ENCODE measurements at regions not wholly inside any gene's neighbourhood (a gene's known extent, or its start where the extent isn't known, plus 50 kb on each side); places are given as distances from the start of the nearest gene placed in this dataset.

DNA sequence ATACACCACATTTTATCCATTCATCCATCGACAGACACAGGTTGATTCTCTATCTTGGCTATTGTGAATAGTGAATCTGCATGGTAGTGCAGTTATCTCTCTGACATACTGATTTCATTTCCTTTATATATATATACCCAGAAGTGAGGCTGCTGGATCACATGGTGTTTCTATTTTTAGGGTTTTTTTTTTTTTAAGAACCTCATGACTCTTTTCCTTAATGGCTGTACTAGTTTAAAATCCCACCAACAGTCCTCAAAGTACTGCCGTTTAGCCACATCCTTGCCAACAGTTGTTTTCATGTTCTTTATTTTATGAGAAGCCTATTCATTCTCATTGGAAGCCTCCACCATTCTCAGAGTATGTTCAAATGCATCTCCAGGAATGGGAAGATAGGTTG, 258.7 kb upstream of the SNX7 start:
- H3K27me3 ChIP-seq (ENCODE audit: control insufficient read depth, insufficient read depth, low read length): no peaks in the 10 kb centered on the region
- H3K27ac ChIP-seq (ENCODE audit: low read depth, low read length): no peak overlapping the region
- no peak overlapping the region for H3K9ac ChIP-seq (ENCODE audit: low read length)
- no peaks in the 10 kb centered on the region for H3K4me1 ChIP-seq (ENCODE audit: control insufficient read depth, insufficient read depth, low read length)
- no peaks in the 10 kb centered on the region for H3K9me3 ChIP-seq (ENCODE audit: control insufficient read depth, insufficient read depth, low read depth, low read length)
- no peaks in the 10 kb centered on the region for H3K36me3 ChIP-seq (ENCODE audit: control insufficient read depth, insufficient read depth, low read length)
- no peak overlapping the region for H3K4me3 ChIP-seq (ENCODE audit: low read depth, low read length)

DNA sequence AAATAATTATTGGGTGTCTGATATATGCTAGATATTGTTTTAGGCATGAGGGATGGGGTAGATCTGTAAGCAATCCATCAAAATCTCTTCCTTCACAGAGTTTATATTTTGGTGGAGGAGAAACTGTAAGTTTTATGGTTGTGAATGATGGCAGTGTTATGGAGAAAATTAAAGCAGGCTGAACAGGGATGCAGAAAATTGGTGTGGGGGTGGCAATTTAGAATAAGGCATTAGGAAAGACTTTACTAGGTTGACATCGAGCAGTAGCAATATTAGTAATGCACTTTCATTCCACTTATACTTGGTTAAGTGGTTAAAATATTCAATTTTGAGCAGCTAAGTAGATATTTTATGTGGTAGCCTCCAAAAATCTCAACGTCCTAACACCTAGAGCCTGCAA, 261.1 kb upstream of the SNX7 start:
- Histone ChIP-seq H3K36me3 (ENCODE audit: control insufficient read depth, insufficient read depth, low read length) (no peaks in the 10 kb centered on the region), H3K27me3 (ENCODE audit: control insufficient read depth, insufficient read depth, low read length) (no peaks in the 10 kb centered on the region), H3K9me3 (ENCODE audit: control insufficient read depth, insufficient read depth, low read depth, low read length) (no peaks in the 10 kb centered on the region), H3K4me1 (ENCODE audit: control insufficient read depth, insufficient read depth, low read length) (no peaks in the 10 kb centered on the region), H3K9ac (ENCODE audit: low read length) (no peak overlapping the region), H3K27ac (ENCODE audit: low read depth, low read length) (no peak overlapping the region), H3K4me3 (ENCODE audit: low read depth, low read length) (no peak overlapping the region)

DNA sequence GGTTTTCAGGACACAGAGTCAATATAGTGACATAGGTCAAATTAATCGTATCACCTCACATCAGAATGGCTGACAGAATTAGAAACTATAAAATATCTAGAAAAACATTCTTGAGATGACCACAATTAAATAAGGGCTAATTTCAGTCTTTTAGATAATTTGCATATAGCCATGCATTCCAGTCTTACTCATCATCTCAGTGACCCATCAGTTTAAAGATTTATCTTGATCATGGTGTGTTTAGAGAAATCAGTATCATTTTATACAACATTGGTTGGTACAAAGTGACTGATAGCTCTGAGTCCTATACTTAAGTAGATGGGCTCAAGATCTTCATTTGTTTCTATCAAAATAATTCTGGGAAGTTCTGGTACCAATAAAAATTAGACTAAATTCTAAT, 262.3 kb upstream of the SNX7 start:
- no peak overlapping the region for H3K4me3 ChIP-seq (ENCODE audit: low read depth, low read length)
- H3K9ac ChIP-seq (ENCODE audit: low read length): no peak overlapping the region

DNA sequence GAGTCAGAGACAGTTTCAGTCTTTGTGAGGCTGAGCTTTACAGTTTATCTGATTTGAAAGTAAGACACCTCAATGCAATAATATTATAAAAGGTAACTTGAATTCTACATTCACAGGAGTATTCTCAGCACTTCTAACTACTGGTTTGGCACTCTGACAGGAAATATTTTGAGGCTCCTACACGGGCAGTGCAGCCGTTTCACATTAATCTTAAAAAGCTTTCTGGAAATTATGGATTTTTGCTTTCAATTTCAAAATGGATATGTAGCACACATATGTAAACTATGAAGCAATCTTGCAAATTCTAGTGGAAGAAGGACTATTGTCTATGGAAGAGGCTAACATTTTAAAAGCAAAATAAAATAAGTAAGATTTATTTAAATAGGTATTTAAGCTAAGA, 262.9 kb upstream of the SNX7 start:
- no peaks in the 10 kb centered on the region for H3K4me1 ChIP-seq (ENCODE audit: control insufficient read depth, insufficient read depth, low read length)
- H3K27ac ChIP-seq (ENCODE audit: low read depth, low read length): no peak overlapping the region
- H3K9me3 ChIP-seq (ENCODE audit: control insufficient read depth, insufficient read depth, low read depth, low read length): no peaks in the 10 kb centered on the region
- no peak overlapping the region for H3K9ac ChIP-seq (ENCODE audit: low read length)
- no peaks in the 10 kb centered on the region for H3K36me3 ChIP-seq (ENCODE audit: control insufficient read depth, insufficient read depth, low read length)
- H3K4me3 ChIP-seq (ENCODE audit: low read depth, low read length): no peak overlapping the region
- no peaks in the 10 kb centered on the region for H3K27me3 ChIP-seq (ENCODE audit: control insufficient read depth, insufficient read depth, low read length)

More for the DNA sequence above, 262.3 kb upstream of the SNX7 start:
- H3K4me1 ChIP-seq (ENCODE audit: control insufficient read depth, insufficient read depth, low read length): no peaks in the 10 kb centered on the region
- no peaks in the 10 kb centered on the region for H3K9me3 ChIP-seq (ENCODE audit: control insufficient read depth, insufficient read depth, low read depth, low read length)
- no peak overlapping the region for H3K27ac ChIP-seq (ENCODE audit: low read depth, low read length)
- H3K27me3 ChIP-seq (ENCODE audit: control insufficient read depth, insufficient read depth, low read length): no peaks in the 10 kb centered on the region
- no peaks in the 10 kb centered on the region for H3K36me3 ChIP-seq (ENCODE audit: control insufficient read depth, insufficient read depth, low read length)

DNA sequence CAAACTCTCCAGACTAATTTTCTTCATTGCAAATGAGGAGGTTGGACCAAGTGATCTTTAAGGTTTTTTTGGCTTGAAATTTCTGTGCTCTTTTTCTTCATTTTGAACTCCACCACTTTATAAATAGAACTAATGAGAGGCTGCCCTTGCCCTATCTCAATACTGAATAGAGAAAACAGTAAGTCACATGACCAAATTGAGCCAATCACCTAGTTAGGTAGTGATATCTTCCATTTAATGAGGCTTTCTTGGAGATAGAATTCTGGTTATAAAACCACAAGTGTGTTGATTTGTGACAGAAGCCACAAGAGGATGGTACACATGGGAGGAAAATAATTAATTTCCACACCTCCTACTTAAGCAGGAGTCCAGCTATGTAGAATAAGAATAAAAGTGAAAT, 263.4 kb upstream of the SNX7 start:
- no peaks in the 10 kb centered on the region for H3K9me3 ChIP-seq (ENCODE audit: control insufficient read depth, insufficient read depth, low read depth, low read length)
- no peaks in the 10 kb centered on the region for H3K27me3 ChIP-seq (ENCODE audit: control insufficient read depth, insufficient read depth, low read length)
- H3K36me3 ChIP-seq (ENCODE audit: control insufficient read depth, insufficient read depth, low read length): no peaks in the 10 kb centered on the region
- no peak overlapping the region for H3K9ac ChIP-seq (ENCODE audit: low read length)
- H3K4me1 ChIP-seq (ENCODE audit: control insufficient read depth, insufficient read depth, low read length): no peaks in the 10 kb centered on the region
- no peak overlapping the region for H3K27ac ChIP-seq (ENCODE audit: low read depth, low read length)
- H3K4me3 ChIP-seq (ENCODE audit: low read depth, low read length): no peak overlapping the region

DNA sequence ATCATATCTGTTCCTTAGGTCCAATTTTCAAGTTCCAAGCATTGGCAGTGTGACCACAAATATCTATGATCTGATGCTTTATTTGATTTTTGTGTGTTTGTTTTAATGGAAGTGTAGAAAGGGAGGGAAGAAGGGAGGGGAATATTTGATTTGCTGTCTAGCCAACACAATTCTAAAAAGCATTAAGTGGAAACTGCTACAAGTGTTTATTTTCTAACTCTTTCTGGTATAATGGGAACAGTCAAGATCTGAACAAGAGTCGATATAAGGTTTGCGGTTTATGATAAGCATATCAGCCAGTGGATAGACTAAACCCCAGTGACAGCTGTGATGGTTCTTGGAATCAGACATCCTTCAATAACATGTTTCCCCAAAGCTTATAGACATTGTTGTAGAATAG, 267.8 kb upstream of the SNX7 start:
- Histone ChIP-seq H3K27ac (ENCODE audit: low read depth, low read length) (no peak overlapping the region), H3K36me3 (ENCODE audit: control insufficient read depth, insufficient read depth, low read length) (no peaks in the 10 kb centered on the region), H3K9me3 (ENCODE audit: control insufficient read depth, insufficient read depth, low read depth, low read length) (no peaks in the 10 kb centered on the region), H3K4me1 (ENCODE audit: control insufficient read depth, insufficient read depth, low read length) (no peaks in the 10 kb centered on the region), H3K27me3 (ENCODE audit: control insufficient read depth, insufficient read depth, low read length) (no peaks in the 10 kb centered on the region), H3K4me3 (ENCODE audit: low read depth, low read length) (no peak overlapping the region), H3K9ac (ENCODE audit: low read length) (no peak overlapping the region)

DNA sequence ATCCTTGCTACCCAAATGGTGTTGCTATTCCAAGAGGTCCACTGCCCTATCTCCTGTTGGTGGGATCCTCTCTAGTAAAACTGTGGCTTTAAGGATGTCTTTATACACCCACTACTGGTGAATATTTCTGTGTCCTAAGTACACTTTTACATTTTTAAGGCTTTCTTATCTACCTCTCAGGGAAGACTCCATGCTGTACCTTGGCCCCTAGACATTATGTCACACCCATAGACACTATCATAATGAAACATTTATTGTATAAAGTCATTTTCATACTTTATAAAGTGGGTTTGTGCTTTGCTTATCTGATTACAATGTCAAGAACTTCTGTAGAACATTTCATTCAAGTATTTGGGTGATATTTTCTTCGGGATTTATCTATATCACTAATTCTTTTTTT, 270.3 kb upstream of the SNX7 start:
- Histone ChIP-seq H3K36me3 (ENCODE audit: control insufficient read depth, insufficient read depth, low read length) (no peaks in the 10 kb centered on the region), H3K9ac (ENCODE audit: low read length) (no peak overlapping the region), H3K27ac (ENCODE audit: low read depth, low read length) (no peak overlapping the region), H3K4me1 (ENCODE audit: control insufficient read depth, insufficient read depth, low read length) (no peaks in the 10 kb centered on the region), H3K27me3 (ENCODE audit: control insufficient read depth, insufficient read depth, low read length) (no peaks in the 10 kb centered on the region), H3K9me3 (ENCODE audit: control insufficient read depth, insufficient read depth, low read depth, low read length) (no peaks in the 10 kb centered on the region), H3K4me3 (ENCODE audit: low read depth, low read length) (no peak overlapping the region)

DNA sequence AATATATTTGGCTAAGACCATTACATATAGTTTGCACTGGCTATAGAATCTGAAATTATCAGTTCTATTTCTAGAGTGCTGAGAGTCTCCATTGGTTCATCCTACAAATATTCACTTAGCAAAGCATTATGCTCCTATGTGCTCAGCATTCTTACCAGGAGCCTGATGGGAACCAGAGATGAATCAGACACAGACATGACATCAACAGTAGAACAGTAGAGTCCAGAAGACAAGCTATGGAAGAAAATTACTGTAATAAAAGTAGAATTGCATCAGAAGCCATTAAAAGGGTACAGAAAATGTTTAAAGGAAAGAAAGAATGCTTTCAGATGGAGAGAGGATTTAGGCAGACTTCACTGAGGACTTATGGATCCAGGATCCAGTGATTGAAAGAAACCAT, 271.7 kb upstream of the SNX7 start:
- H3K4me3 ChIP-seq (ENCODE audit: low read depth, low read length): no peak overlapping the region
- no peaks in the 10 kb centered on the region for H3K4me1 ChIP-seq (ENCODE audit: control insufficient read depth, insufficient read depth, low read length)
- H3K27ac ChIP-seq (ENCODE audit: low read depth, low read length): no peak overlapping the region

DNA sequence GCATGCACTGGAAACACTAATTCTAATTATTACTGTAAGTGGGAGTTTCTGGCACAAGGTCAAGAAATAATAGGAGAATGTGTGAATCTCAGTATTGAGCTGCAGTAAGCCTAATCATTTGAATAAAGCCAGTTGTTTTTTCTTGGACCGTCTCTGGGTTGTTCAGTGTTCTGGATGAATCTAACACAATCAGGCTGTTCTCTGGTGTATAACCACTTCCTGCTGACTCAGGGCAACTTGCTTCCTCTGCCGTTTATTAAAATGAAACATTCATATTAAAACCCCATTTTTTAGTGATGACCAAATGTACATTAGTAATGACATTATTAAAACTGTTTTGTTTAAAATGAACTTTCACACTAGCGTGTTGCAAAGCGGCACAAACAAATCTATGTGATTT, 273.1 kb upstream of the SNX7 start:
- H3K4me1 ChIP-seq (ENCODE audit: control insufficient read depth, insufficient read depth, low read length): no peaks in the 10 kb centered on the region
- no peak overlapping the region for H3K27ac ChIP-seq (ENCODE audit: low read depth, low read length)
- H3K36me3 ChIP-seq (ENCODE audit: control insufficient read depth, insufficient read depth, low read length): no peaks in the 10 kb centered on the region
- no peaks in the 10 kb centered on the region for H3K9me3 ChIP-seq (ENCODE audit: control insufficient read depth, insufficient read depth, low read depth, low read length)
- H3K9ac ChIP-seq (ENCODE audit: low read length): no peak overlapping the region
- no peaks in the 10 kb centered on the region for H3K27me3 ChIP-seq (ENCODE audit: control insufficient read depth, insufficient read depth, low read length)
- H3K4me3 ChIP-seq (ENCODE audit: low read depth, low read length): no peak overlapping the region

More for the DNA sequence above, 271.7 kb upstream of the SNX7 start:
- Histone ChIP-seq H3K9ac (ENCODE audit: low read length) (no peak overlapping the region), H3K36me3 (ENCODE audit: control insufficient read depth, insufficient read depth, low read length) (no peaks in the 10 kb centered on the region), H3K27me3 (ENCODE audit: control insufficient read depth, insufficient read depth, low read length) (no peaks in the 10 kb centered on the region), H3K9me3 (ENCODE audit: control insufficient read depth, insufficient read depth, low read depth, low read length) (no peaks in the 10 kb centered on the region)

DNA sequence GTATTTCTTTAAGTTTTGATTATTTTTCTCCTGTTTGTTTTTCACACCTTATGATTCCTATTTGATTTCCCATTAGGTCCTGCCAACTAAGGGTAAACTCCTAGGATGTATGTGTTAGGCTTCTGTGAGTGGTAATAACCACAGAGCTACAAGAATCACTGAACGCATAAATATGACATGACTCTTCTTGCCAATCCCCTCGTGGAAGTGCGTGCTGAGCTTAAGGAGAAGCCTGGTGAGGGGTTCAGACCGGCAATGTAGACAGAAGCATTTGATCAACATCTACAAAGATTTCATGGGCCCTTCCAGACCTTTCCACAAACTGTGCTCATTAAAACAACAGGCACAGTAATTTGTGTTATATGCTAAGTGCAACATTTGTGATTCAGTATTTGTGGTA, 273.8 kb upstream of the SNX7 start:
- no peaks in the 10 kb centered on the region for H3K4me1 ChIP-seq (ENCODE audit: control insufficient read depth, insufficient read depth, low read length)
- H3K27ac ChIP-seq (ENCODE audit: low read depth, low read length): no peak overlapping the region
- no peaks in the 10 kb centered on the region for H3K27me3 ChIP-seq (ENCODE audit: control insufficient read depth, insufficient read depth, low read length)
- no peaks in the 10 kb centered on the region for H3K9me3 ChIP-seq (ENCODE audit: control insufficient read depth, insufficient read depth, low read depth, low read length)
- no peak overlapping the region for H3K9ac ChIP-seq (ENCODE audit: low read length)
- H3K4me3 ChIP-seq (ENCODE audit: low read depth, low read length): no peak overlapping the region
- H3K36me3 ChIP-seq (ENCODE audit: control insufficient read depth, insufficient read depth, low read length): no peaks in the 10 kb centered on the region

DNA sequence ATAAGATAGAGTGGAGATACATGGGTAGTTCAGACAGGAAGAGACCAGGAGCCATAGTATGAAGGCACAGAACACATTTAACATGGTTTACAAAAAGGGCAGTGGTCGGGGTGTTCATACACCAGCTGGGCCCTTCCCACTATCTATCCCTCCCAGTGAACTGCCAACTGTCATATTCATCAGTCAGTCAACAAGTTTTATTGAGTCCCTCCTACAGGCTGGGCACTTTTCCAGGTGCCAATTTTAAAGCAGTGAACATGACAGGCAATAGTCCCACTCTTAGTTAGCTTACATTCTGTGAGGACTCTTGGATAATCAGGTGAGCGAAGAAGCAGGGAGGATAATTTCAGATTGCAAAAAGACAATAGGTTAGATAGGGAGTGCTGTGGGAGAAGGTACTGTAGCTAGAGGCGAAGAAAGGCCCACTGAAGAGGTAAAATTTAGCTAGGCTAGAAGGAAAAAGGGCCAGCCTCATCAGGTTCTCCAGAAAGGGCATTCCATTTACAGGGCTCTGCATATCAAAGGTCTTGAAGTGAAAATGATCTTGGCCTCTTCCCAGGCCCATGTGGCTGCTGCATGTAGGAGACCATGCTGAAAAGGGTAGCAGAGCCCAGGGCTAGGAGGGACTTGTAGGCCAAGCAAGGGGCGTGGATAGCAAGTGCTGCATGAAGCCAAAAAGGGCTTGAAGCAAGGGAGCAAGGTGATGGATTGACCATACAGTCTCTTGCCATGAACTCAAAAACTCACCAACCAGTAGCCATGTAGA, 274.7 kb upstream of the SNX7 start:
- H3K27ac ChIP-seq (ENCODE audit: low read depth, low read length): no peak overlapping the region
- no peaks in the 10 kb centered on the region for H3K4me1 ChIP-seq (ENCODE audit: control insufficient read depth, insufficient read depth, low read length)
- no peaks in the 10 kb centered on the region for H3K36me3 ChIP-seq (ENCODE audit: control insufficient read depth, insufficient read depth, low read length)
- no peaks in the 10 kb centered on the region for H3K9me3 ChIP-seq (ENCODE audit: control insufficient read depth, insufficient read depth, low read depth, low read length)
- no peak overlapping the region for H3K4me3 ChIP-seq (ENCODE audit: low read depth, low read length)
- no peaks in the 10 kb centered on the region for H3K27me3 ChIP-seq (ENCODE audit: control insufficient read depth, insufficient read depth, low read length)
- no peak overlapping the region for H3K9ac ChIP-seq (ENCODE audit: low read length)

DNA sequence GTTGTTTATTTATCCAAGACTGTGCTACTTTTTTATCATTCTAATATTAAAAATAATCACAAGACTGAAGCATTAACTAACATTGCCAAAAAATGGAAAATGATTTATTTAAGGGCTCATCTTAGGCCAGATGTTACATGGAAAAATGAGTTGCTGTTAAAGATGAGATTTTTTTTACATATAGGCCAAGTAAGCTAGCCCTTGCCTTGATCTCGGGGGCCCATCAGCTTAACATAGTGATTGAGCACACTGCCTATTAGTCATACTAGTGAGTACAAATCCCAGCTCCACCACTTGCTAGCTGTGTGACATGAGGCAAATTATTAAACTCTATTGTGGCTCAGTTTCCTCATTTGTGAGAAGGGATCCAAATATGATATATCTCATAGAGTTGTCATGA, 275.9 kb upstream of the SNX7 start:
- no peak overlapping the region for H3K27ac ChIP-seq (ENCODE audit: low read depth, low read length)
- no peak overlapping the region for H3K4me3 ChIP-seq (ENCODE audit: low read depth, low read length)
- no peak overlapping the region for H3K9ac ChIP-seq (ENCODE audit: low read length)
- H3K9me3 ChIP-seq (ENCODE audit: control insufficient read depth, insufficient read depth, low read depth, low read length): no peaks in the 10 kb centered on the region
- H3K36me3 ChIP-seq (ENCODE audit: control insufficient read depth, insufficient read depth, low read length): no peaks in the 10 kb centered on the region
- H3K27me3 ChIP-seq (ENCODE audit: control insufficient read depth, insufficient read depth, low read length): no peaks in the 10 kb centered on the region
- no peaks in the 10 kb centered on the region for H3K4me1 ChIP-seq (ENCODE audit: control insufficient read depth, insufficient read depth, low read length)
